ENCODE measurements at regions not wholly inside any gene's neighbourhood (a gene's known extent, or its start where the extent isn't known, plus 50 kb on each side); places are given as distances from the start of the nearest gene placed in this dataset.

DNA sequence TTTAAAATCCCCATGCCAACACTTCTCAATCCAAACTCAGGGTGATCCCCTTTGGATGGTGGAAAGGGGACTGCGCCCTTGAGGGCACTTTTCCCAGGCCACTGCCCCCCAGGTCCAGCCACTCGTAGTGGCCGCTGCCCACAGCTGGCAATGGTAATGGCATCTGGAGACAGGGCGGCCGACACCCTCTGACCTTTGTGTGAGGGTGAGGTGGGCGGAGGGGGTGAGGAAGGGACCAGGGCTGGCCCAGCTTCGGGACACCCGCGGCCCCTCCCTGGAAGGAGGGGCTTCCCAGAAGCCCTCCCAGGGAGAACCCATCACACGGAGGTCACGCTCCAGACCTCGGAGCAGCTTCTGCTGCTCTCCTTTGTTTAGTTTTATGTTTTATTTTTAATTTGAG is 289.7 kb downstream of the FOXL1 start:
- Histone ChIP-seq H3K27me3 (no peaks in the 10 kb centered on the region), H3K4me3 (no peak overlapping the region)
- intact Hi-C loops (cut with DNase I), result no loop called here

GRCh38 chr16:86868786-86869185 is 290.4 kb downstream of the FOXL1 start:
- Histone ChIP-seq H3K36me3 (no peaks in the 10 kb centered on the region), H3K9me3 (no peaks in the 10 kb centered on the region), H3K27ac (no peak overlapping the region), H3K27me3 (no peaks in the 10 kb centered on the region), H3K4me1 (peaks cover 11% of the 10 kb centered on the region), H3K4me3 (no peak overlapping the region)
- TF ChIP-seq, protein P1, sequence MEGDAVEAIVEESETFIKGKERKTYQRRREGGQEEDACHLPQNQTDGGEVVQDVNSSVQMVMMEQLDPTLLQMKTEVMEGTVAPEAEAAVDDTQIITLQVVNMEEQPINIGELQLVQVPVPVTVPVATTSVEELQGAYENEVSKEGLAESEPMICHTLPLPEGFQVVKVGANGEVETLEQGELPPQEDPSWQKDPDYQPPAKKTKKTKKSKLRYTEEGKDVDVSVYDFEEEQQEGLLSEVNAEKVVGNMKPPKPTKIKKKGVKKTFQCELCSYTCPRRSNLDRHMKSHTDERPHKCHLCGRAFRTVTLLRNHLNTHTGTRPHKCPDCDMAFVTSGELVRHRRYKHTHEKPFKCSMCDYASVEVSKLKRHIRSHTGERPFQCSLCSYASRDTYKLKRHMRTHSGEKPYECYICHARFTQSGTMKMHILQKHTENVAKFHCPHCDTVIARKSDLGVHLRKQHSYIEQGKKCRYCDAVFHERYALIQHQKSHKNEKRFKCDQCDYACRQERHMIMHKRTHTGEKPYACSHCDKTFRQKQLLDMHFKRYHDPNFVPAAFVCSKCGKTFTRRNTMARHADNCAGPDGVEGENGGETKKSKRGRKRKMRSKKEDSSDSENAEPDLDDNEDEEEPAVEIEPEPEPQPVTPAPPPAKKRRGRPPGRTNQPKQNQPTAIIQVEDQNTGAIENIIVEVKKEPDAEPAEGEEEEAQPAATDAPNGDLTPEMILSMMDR (IDR thresholded peaks at IDR 0.05), result no peak
- TF ChIP-seq POLR2AphosphoS5 (IDR thresholded peaks at IDR 0.05; ENCODE audit: insufficient read depth in 1 of 2, low read depth in 1 of 2), result no peak
- no peak for TF ChIP-seq POLR2A (IDR thresholded peaks at IDR 0.05)
- DNase-seq (ENCODE audit: extremely low spot score in 2 of 2), result no peak
- intact Hi-C loops (cut with DNase I), result no loop called here

More for the DNA sequence above, 289.7 kb downstream of the FOXL1 start:
- Histone ChIP-seq H3K36me3 (no peaks in the 10 kb centered on the region), H3K9me3 (no peaks in the 10 kb centered on the region), H3K4me1 (peaks cover 11% of the 10 kb centered on the region), H3K27ac (no peak overlapping the region)
- TF ChIP-seq POLR2AphosphoS5 (IDR thresholded peaks at IDR 0.05; ENCODE audit: insufficient read depth in 1 of 2, low read depth in 1 of 2), result no peak
- no peak for TF ChIP-seq POLR2A (IDR thresholded peaks at IDR 0.05)
- TF ChIP-seq, protein P1 (IDR thresholded peaks at IDR 0.05), result no peak
- no peak for DNase-seq (ENCODE audit: extremely low spot score in 2 of 2)

GRCh38 chr16:86869288-86870022 is 291.1 kb downstream of the FOXL1 start:
- intact Hi-C loops (cut with DNase I), result no loop called here
- Histone ChIP-seq H3K4me3 (no peak overlapping the region), H3K27ac (no peak overlapping the region), H3K4me1 (peaks cover 11% of the 10 kb centered on the region), H3K36me3 (no peaks in the 10 kb centered on the region), H3K9me3 (no peaks in the 10 kb centered on the region), H3K27me3 (no peaks in the 10 kb centered on the region)
- no peak for DNase-seq (ENCODE audit: extremely low spot score in 2 of 2)
- TF ChIP-seq, protein P1 (IDR thresholded peaks at IDR 0.05), result no peak
- TF ChIP-seq POLR2AphosphoS5 (IDR thresholded peaks at IDR 0.05; ENCODE audit: insufficient read depth in 1 of 2, low read depth in 1 of 2), result no peak

GRCh38 chr16:86870380-86870779 is 292.0 kb downstream of the FOXL1 start:
- Histone ChIP-seq H3K9me3 (no peaks in the 10 kb centered on the region), H3K4me3 (no peak overlapping the region), H3K36me3 (no peaks in the 10 kb centered on the region), H3K27ac (no peak overlapping the region), H3K27me3 (no peaks in the 10 kb centered on the region), H3K4me1 (peaks cover 11% of the 10 kb centered on the region)
- intact Hi-C loops (cut with DNase I), result no loop called here
- DNase-seq (ENCODE audit: extremely low spot score in 2 of 2), result no peak
- TF ChIP-seq POLR2AphosphoS5 (IDR thresholded peaks at IDR 0.05; ENCODE audit: insufficient read depth in 1 of 2, low read depth in 1 of 2) (no peak), POLR2A (IDR thresholded peaks at IDR 0.05) (no peak)
- TF ChIP-seq, protein P1 (IDR thresholded peaks at IDR 0.05), result no peak

GRCh38 chr16:86872131-86872530 is 293.8 kb downstream of the FOXL1 start:
- H3K9me3 ChIP-seq, result no peaks in the 10 kb centered on the region
- no peaks in the 10 kb centered on the region for H3K27me3 ChIP-seq
- H3K4me1 ChIP-seq, result no peaks in the 10 kb centered on the region
- intact Hi-C loops (cut with DNase I), result no loop called here
- no peaks in the 10 kb centered on the region for H3K36me3 ChIP-seq
- no peak overlapping the region for H3K4me3 ChIP-seq
- no peak for TF ChIP-seq POLR2A (IDR thresholded peaks at IDR 0.05)
- TF ChIP-seq, protein P1 (IDR thresholded peaks at IDR 0.05), result no peak
- no peak for TF ChIP-seq POLR2AphosphoS5 (IDR thresholded peaks at IDR 0.05; ENCODE audit: insufficient read depth in 1 of 2, low read depth in 1 of 2)
- no peak for DNase-seq (ENCODE audit: extremely low spot score in 2 of 2)
- no peak overlapping the region for H3K27ac ChIP-seq

Measured in vagina (tissue), 2 donors.